ENCODE measurements at regions not wholly inside any gene's neighbourhood (a gene's known extent, or its start where the extent isn't known, plus 50 kb on each side); places are given as distances from the start of the nearest gene placed in this dataset.

GRCh38 chr16:72266836-72267235, 94.9 kb upstream of the PMFBP1 start:
- intact Hi-C loops (cut with DNase I), result no loop called here
- no peaks in the 10 kb centered on the region for H3K27me3 ChIP-seq
- H3K27ac ChIP-seq, result no peak overlapping the region
- H3K4me1 ChIP-seq, result no peaks in the 10 kb centered on the region
- TF ChIP-seq CTCF (IDR thresholded peaks at IDR 0.05), result no peak
- ATAC-seq, result no peak
- H3K36me3 ChIP-seq, result no peaks in the 10 kb centered on the region
- no peaks in the 10 kb centered on the region for H3K9me3 ChIP-seq
- no peak overlapping the region for H3K4me3 ChIP-seq
- DNase-seq, result no peak

GRCh38 chr16:72264771-72265170, 92.8 kb upstream of the PMFBP1 start:
- no peaks in the 10 kb centered on the region for H3K9me3 ChIP-seq
- DNase-seq (no peak), ATAC-seq (no peak)
- TF ChIP-seq CTCF (IDR thresholded peaks at IDR 0.05), result no peak
- H3K4me1 ChIP-seq, result no peaks in the 10 kb centered on the region
- H3K27me3 ChIP-seq, result no peaks in the 10 kb centered on the region
- H3K36me3 ChIP-seq, result no peaks in the 10 kb centered on the region
- intact Hi-C loops (cut with DNase I), result no loop called here
- H3K4me3 ChIP-seq, result no peak overlapping the region
- no peak overlapping the region for H3K27ac ChIP-seq

GRCh38 chr16:72262711-72263110, 90.8 kb upstream of the PMFBP1 start:
- DNase-seq, result no peak
- intact Hi-C loops (cut with DNase I), result no loop called here
- no peak overlapping the region for H3K4me3 ChIP-seq
- no peak for ATAC-seq
- no peak for TF ChIP-seq CTCF (IDR thresholded peaks at IDR 0.05)
- H3K9me3 ChIP-seq, result no peaks in the 10 kb centered on the region
- H3K27me3 ChIP-seq, result no peaks in the 10 kb centered on the region
- H3K36me3 ChIP-seq, result no peaks in the 10 kb centered on the region
- H3K27ac ChIP-seq, result no peak overlapping the region
- no peaks in the 10 kb centered on the region for H3K4me1 ChIP-seq

- intact Hi-C loops (cut with DNase I), result no loop called here
- Histone ChIP-seq H3K4me3 (no peak overlapping the region), H3K27ac (no peak overlapping the region), H3K27me3 (no peaks in the 10 kb centered on the region), H3K36me3 (no peaks in the 10 kb centered on the region), H3K4me1 (no peaks in the 10 kb centered on the region), H3K9me3 (no peaks in the 10 kb centered on the region)
- TF ChIP-seq CTCF (IDR thresholded peaks at IDR 0.05), result no peak
- ATAC-seq, result no peak
- no peak for DNase-seq
Measured at GRCh38 chr16:72261127-72261526, 89.2 kb upstream of the PMFBP1 start.

GRCh38 chr16:72256398-72257066, 84.6 kb upstream of the PMFBP1 start:
- Histone ChIP-seq H3K27ac (no peak overlapping the region), H3K27me3 (no peaks in the 10 kb centered on the region), H3K4me1 (no peaks in the 10 kb centered on the region), H3K36me3 (no peaks in the 10 kb centered on the region), H3K9me3 (no peaks in the 10 kb centered on the region), H3K4me3 (no peak overlapping the region)
- TF ChIP-seq CTCF (IDR thresholded peaks at IDR 0.05), result no peak
- peak; percentile 65 for ATAC-seq
- intact Hi-C loops (cut with DNase I), result no loop called here
- no peak for DNase-seq
